AG04449 (cell line): ENCODE measurements at regions not wholly inside any gene's neighbourhood (a gene's known extent, or its start where the extent isn't known, plus 50 kb on each side); places are given as distances from the start of the nearest gene placed in this dataset.

Experiments
- CTCF ChIA-PET: fragments of 350-600 bp; formaldehyde crosslinking; extraction: SDS; loops from one replicate; lab custom pipeline; 2021; ENCODE audit warnings: antibody characterized with exemption; lab: Yijun Ruan, JAX
- POLR2A ChIA-PET: fragments of 400-600, 350-600 bp; formaldehyde crosslinking; extraction: SDS; loops from one replicate; lab custom pipeline; 2020; ENCODE audit warnings: antibody characterized with exemption, inconsistent platforms; lab: Yijun Ruan, JAX
- DNase-seq: peaks from one replicate; pipeline ENCODE4 v3.0.0-alpha.2; 2010; ENCODE audit warnings: low read depth, low spot score
- H3K4me3 ChIP-seq: 2 replicates; pipeline ENCODE4 v1.5.1; 2011; ENCODE audit warnings: low read depth, mild to moderate bottlenecking, control low read depth, low read length
- CTCF ChIP-seq: IDR thresholded peaks from one replicate; pipeline ENCODE4 v1.5.1; 2011; ENCODE audit warnings: mild to moderate bottlenecking, moderate library complexity, low read length, control low read depth, inconsistent platforms; ENCODE audit not compliant: insufficient read depth; ENCODE audit errors: missing control alignments

- no peak overlapping the region for H3K4me3 ChIP-seq
- no peak for TF ChIP-seq CTCF
- ChIA-PET POLR2A (no interaction called here), CTCF (no interaction called here)
- DNase-seq, result no peak
Observed at GRCh38 chr12:3375326-3375725, 115.7 kb upstream of the PRMT8 start.

DNA sequence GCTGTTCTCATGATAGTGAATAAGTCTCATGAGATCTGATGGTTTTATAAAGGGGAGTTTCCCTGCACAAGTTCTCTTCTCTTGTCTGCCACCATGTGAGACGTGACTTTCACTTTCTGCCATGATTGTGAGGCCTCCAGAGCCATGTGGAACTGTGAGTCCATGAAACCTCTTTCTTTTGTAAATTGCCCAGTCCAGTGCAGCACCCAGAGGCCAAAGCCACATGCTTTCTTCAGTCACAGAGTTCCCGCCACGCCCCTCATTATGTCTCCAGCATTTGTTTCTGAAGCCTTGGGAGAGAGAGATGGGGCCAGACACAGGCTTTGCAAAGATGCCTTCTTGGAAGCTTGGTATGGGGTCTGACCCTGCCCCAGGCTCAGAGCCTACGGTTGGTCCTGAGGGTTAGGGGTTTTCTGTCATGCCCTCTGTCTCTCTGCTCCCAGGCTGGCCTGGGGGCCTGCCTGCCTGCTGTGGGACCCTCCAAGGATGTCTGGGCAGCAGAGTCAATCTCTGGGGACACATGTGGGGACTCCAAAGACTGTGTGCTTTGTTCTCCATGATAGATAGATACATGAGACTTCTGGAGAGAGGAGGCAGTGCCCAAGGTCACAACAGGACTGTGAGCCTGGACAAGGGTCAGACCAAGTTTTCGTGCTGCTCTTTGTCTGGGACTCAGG is 114.1 kb upstream of the PRMT8 start:
- DNase-seq, result no peak
- CTCF ChIA-PET, result no interaction called here

GRCh38 chr12:3378655-3379054 is 112.3 kb upstream of the PRMT8 start:
- ChIA-PET POLR2A (no interaction called here), CTCF (interaction anchor here (0.7 kb wide), 1 partner anchor 425 kb away, joined by 3 read pairs; no protein-coding TSS in a partner anchor)
- no peak overlapping the region for H3K4me3 ChIP-seq
- no peak for DNase-seq
- no peak for TF ChIP-seq CTCF

More for the DNA sequence above, 114.1 kb upstream of the PRMT8 start:
- POLR2A ChIA-PET, result no interaction called here
- no peak overlapping the region for H3K4me3 ChIP-seq
- TF ChIP-seq CTCF, result no peak

DNA sequence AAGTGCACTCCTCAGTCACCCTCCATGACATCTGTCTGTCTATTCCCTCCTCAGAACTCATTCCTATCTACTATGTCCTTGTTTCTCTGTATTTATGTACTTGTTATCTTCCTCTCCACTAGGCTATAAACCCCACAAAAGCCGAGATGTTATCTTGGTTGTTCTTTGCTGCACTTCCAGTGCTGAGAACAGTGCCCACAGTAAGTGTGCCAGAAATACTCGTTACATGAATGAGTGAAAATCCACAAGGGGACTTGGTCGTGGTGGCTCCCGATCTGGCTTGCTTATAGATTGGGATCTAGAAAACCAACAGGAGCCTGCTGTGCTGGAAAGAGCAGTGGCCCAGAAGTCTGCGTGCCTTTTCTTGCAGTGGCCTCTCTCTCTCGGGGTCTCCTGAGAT is 111.9 kb upstream of the PRMT8 start:
- DNase-seq, result no peak
- CTCF ChIA-PET, result interaction anchor here (0.7 kb wide), 1 partner anchor 425 kb away, joined by 3 read pairs; no protein-coding TSS in a partner anchor
- no peak for TF ChIP-seq CTCF
- no peak overlapping the region for H3K4me3 ChIP-seq
- POLR2A ChIA-PET, result no interaction called here

DNA sequence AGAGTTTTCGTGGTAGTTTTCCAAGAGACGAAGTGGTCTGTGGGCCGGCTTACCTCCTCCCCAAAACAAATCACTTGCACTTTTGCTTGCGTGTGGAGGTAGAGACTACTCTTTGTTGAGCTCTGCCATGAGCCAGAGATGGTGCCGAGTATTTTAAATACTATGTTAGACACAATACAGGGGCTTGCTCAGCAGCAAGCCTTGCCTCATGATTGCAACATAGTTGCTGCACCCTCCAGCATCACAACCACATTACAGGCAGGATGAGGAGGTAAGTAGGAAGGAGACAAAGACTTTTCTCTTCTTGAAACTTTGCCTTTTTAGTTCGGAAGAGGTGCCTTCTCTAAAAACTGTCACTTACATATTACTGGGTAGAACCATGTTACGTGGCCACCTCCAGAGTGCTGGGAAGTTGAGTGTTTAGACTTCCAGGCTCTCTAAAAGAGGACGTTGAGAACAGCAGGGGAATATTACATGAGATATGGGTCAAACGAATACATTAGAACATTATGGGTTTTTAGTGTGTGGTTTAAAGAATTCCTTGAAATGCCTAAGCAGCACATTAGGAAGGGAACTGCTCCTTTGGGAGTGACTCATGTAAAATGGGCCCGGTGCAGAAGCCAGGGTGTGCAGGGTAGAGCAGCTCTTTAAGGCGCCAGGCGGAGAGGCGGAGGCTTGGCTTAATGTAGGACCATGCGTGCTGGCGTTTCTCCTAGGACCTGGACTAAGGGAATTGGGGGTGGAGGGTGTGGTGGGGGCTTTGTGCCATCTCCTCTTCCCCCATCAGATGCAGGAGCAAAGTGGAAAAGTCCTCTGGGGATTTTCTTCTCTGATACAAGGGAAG is 110.6 kb upstream of the PRMT8 start:
- TF ChIP-seq CTCF, result no peak
- no peak for DNase-seq
- ChIA-PET POLR2A (no interaction called here), CTCF (no interaction called here)
- H3K4me3 ChIP-seq, result no peak overlapping the region
